GM19025 (cell line): ENCODE measurements at regions not wholly inside any gene's neighbourhood (a gene's known extent, or its start where the extent isn't known, plus 50 kb on each side); places are given as distances from the start of the nearest gene placed in this dataset.
"Not testable (repeated sequence)": the region's sequence is repeated elsewhere in the genome, so short reads cannot be mapped to it uniquely, and the experiment has no call there.

Experiments
- ATAC-seq: cut with Tn5 transposase; IDR thresholded peaks from one replicate; pipeline ENCODE4 v1.9.1; 2021; ENCODE audit warnings: mild to moderate bottlenecking, low read depth, moderate library complexity; ENCODE audit not compliant: unreplicated experiment

DNA sequence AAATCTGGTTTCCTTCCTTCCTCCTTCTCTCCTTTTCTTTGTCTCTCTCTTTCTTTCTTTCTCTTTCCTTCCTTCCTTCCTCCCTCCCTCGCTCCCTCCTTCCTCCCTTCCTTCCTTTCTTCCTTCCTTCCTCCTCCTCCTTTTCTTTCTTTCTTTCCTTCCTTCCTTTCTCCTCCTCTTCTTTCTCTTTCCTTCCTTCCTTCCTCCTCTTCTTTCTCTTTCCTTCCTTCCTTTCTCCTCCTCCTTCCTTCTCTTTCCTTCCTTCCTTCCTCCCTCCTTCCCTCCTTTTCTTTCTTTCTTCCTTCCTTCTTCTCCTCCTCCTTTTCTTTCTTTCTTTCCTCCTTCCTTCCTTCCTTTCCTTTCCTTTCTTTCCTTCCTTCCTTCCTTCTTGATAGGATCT, 61.2 kb downstream of the VIP start:
- no peak for ATAC-seq

DNA sequence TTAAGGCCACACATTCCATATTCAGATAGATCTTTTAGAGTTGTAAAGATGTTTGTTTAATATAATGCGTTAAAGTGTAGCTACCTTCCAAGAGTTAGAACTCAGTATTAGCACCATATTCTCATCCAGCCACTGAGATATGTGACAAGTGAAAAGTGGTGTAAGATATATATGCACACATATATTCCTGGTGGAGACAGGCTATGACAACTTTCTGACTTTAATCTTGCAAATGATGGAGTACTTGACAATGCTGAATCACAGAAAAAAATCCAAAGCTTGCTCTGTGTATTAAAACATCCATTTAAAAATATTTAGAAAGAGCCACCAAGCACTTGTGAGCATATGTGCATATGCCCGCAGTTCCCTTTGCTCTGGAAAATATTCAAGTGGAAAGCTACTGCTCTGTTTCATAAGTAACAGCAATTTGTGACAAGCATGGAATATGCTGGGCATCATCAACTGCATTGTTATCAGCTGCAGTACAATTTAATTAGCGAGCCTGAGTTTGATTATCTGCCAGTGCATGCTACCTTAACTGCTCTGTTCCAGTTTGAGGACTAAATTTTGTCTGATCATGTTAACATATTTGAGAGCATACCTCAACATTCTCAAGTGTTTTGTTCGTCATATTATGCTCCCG, 64.8 kb downstream of the VIP start:
- no peak for ATAC-seq

DNA sequence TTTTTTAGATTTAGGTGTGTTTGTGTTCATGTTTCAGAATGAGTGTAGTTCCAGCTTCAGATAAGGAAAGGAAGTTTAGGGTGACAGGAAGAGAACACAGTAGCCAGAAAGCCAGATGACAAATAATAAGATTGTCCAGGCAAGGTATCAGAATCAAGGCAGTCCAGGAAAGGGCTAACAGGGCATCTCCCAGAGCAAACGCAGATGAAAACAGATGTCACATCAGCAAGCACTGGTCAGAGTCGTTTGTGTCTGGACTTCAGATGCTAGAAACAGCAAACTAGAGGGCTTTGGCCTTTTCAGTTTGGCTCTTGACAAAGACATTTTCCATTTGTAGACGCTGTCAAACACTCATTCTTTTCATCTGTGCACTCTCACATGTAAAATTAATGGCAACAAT, 65.5 kb downstream of the VIP start:
- no peak for ATAC-seq

DNA sequence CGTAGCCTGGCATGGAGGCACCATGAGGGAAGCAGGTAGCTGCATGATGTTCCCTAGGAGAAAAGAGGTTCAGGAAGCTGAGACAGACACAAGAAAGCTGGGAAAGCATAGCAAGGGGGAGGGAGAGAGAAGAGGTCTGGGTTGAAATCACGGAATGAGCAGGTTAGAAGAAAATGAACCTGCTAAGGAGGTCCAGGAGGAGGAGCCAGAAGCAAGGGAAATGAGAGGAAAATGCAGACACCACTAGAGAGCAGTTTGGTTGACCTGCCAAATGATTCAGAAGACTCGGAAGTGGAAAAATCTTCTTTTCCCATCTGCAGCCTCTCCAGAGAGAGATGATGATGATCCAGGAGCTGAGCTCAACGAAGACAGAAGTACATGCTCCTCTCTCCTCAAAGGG, 70.9 kb downstream of the VIP start:
- ATAC-seq, result no peak

DNA sequence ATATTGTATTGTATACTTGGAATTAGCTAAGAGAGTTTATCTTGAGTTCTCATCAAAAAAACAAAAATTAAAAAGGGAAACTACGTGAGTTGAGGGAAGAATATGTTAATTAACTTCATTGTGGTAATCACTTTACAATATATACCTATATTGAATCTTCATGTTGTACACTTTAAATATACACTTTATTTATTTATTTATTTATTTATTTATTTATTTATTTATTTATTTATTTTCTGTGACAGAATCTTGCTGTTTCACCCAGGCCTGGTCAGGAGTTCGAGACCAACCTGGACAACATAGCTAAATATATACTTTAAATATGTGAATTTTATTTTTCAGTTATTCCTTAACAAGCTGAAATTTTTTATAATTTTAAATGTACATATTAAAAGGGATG, 74.1 kb downstream of the VIP start:
- ATAC-seq, result no peak

DNA sequence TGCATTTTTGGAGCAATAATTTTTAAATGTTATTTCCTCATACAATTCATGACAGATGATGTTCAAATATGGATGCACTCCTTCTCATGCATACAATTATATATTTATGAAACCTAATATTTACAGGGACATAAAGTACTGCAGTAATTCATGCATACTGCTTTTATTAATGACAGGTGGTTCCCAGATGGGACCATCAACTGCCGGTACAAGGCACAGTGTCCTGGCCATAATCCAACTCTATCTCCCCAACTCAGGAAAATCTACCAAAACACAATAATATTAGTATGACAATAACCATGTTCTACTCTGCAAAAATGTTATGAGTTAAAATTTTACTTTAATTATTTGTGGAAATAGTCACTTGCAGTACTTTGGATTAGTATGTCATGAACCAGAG, 77.8 kb downstream of the VIP start:
- ATAC-seq, result no peak

DNA sequence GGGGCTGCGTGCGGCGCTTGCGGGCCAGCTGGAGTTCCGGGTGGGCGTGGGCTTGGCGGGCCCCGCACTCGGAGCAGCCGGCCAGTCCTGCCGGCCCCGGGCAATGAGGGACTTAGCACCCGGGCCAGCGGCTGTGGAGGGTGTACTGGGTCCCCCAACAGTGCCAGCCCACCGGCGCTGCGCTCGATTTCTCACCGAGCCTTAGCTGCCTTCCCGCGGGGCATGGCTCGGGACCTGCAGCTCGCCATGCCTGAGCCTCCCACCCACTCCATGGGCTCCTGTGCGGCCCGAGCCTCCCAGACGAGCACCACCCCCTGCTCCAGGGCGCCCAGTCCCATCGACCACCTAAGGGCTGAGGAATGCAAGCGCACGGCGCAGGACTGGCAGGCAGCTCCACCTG, 83.8 kb downstream of the VIP start:
- not testable (repeated sequence) for ATAC-seq

DNA sequence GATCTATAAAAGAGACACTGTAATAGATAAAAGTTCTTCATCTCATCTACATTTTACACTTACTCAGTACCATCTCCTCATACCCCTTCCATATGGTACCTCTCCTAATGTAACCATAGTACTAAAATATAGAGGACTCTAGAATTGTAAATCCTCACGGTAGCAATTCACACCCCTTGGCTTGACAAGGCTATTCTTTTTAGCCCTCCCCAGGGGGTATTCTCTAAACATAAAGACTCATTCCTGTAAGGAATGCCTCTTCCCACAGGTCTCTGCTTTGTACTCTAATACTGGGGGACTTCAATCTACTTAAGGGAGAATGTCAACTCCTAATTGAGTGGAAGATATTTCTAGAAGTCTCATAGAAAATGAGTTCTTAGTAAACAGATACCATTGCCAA, 85.9 kb downstream of the VIP start:
- no peak for ATAC-seq

DNA sequence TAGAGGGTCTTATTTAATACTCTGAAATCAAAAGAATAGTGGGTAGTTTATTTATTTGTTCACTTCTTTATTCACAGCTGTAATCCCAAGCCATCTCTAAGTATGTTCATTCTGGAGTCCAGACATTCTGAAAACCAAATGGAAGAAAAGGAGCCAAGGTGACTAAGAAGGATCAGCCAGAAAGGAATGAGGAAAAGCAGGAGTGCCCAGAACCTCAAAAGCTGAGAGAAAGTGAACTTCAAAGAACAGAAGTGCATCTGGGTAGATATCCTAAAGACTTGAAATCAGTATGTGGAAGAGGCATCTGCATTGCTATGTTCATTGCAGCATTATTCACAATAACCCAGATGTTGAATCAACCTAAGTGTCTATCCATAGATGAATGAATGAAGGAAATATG, 94.8 kb downstream of the VIP start:
- ATAC-seq, result no peak

DNA sequence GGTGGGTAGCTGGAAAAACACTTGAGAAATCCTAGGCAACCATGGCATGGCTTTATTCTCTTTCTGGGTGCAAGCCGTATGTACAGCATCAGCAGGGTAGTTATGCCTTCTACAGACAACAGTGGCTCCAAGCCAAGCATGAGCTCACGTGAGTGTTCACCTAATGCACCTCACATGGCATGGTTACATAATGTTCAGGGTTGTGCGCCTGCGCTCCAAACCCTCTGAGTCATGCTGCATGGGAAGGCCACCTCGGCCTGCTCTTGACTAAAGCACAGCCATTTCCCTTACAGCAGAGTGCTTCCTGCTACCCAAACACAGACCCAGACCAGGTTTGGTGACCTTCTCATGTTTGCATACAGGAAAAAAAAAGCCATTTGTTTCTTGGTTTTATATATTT, 96.2 kb downstream of the VIP start:
- ATAC-seq, result no peak

DNA sequence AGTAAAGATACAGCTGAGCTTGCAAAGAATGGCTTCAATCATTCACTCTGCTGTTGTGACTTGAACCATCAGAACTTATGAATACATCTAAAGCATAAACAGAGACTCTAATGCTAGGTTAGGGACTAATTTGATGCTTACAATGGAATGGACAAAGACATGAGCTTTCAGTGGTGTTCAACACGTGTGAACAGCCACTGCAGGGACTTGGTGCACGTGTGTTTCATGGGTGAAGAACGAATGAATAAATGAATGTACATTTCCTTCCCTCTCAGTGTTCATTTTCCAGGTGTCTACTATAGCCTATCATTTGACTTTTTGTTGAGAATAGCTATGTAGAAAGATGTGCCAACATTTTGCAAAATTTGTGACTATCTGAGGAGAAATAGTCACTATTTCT, 98.3 kb downstream of the VIP start:
- no peak for ATAC-seq

DNA sequence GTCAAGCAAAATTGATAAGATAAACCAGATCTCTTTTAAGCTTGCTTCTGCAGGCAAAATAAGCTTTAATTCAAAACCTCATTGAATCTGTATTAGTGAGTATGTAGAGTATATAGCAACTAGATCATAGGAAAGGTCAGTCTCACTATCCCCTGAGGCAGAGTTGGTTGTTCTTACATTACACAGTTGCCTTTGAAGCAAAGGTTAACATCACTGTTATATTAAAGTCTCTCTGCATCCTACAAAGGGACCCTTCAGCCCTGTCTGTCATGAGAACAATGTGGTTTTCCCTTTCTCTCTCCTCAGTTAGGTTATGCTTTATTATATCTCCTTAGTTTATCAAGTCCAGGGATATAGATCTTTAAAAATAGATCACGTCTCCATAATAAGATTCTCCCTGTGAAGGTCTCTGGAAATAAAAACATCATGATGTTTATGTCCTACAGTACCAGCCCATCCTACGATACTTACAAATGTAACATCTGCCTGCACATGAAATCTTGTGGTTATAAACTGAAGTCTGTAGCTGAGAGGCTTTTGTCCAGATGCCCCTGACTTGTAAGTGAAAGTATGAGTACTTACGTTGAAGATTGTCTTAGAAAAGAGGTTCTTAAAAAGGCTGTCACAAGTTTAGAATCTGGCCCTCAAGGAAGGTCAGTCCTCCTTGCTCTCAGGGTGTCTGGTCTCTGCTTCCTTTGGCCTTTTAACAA, 103.6 kb downstream of the VIP start:
- ATAC-seq, result no peak

DNA sequence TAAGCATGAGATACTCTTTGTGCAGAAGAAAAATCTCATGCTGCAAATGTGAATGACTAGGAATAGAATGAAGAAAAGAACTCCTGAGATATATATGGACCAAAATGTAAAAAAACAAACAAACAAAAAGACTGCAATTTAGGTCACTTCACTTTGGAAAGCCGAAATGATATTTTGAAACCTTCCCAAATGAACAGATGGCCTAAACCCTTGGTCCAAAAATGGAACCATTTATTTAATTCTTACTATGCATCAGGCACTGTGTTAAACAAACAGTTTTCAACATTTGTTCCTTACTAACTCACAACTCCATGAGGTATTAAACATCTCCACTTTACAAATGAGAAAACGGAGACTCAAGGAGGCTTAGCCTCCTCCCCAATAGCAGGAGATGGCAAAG, 107.5 kb downstream of the VIP start:
- ATAC-seq, result no peak

DNA sequence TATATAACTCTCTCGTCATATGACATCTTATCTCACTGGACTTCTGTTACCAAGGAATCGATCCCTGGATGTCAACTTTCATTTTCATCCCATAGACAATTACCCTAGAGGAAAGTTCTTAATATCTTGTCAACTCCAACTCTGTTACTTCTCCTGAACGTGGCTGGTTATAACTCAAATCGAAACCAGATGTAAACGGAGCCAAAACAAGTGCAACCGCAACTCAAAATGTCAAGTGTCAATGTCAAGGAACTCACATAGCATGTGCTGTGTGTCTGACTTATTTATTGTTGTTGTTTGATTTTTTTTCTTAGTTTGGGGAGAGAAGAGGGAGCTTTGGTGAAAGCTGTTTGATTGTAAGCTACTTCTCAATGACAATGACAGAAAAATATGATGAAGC, 108.6 kb downstream of the VIP start:
- no peak for ATAC-seq

DNA sequence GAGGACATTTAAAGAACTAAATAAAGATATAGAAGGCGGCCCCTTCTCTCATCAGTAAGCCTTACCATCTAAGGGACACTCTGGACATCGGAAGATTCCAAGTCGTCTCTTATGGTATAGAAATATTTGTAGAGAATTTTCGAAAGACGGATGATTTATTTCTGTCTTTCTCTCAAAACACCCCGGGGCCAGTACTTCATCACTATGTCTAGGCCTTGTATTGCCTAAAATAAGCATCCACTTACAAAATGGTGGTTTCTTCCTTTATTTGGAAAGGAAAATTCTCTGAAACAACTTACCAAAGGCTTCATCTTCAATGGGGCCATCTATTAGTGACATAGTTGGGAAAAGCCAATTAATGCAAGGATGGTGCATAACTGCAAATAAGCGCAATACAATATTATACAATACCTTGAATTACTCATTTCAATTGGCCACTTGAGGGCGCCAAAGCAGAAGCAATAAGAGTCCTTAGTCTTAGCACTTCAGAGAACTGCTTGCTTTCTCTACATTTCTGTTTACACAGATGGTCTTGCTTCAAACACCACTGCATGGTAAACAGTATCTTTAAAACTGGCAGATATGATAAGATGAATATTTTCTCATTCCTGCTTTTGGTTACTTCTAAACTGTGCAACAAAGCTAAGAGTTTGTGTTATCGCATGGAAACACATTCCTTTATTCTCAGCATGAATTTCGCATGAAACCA, 113.2 kb downstream of the VIP start:
- peak; percentile 74 for ATAC-seq

DNA sequence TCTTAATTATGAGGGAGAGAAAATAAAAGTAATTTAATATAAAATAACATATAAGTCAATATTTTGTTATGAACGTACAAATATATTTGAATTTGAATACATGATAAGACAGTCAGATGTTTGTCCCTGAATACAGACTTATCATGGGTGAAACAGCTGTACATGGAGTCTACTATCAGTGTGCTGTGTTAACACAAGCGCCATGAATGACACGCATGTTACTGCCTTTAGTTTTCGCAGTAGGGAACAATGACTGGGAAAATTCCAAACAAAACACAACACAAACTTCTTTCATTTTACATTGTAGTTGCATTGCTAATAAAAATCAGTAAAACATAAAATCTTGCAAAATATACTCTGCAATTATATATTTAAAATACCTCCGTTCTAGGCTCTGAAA, 108.6 kb downstream of the FBXO5 start:
- ATAC-seq, result no peak

DNA sequence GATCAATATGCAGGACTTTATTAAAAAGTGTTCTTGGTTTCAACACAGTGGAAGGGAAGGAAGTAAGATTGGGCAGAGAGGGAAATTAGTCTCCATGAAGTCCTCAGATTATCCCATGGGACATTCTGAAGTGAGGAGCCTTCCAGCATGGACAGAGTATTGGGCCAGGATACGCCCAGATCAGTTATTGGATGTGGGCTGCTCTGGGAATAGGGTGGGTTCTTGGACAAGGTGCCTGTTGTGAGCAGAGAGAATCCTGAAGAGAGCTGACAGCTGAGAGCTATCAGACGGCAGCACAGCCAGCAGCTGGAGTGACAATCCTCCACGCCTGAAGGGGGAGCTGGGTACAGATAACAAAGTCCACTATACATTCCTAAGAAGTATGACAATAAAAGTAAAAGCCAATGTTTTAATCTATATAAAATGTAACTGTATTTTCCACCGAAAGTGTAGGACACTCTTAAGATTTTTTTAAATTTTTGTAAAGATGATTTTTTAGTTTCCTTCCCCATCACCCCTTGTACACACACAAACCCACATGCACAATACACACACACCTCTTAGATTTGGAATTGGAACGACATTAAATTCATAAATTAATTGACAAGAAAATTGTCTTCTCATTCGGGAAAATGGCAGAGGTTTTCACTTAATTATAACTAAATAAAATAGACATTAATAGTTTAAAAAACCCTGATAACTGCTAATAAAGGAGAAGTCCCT, 107.8 kb downstream of the FBXO5 start:
- no peak for ATAC-seq

DNA sequence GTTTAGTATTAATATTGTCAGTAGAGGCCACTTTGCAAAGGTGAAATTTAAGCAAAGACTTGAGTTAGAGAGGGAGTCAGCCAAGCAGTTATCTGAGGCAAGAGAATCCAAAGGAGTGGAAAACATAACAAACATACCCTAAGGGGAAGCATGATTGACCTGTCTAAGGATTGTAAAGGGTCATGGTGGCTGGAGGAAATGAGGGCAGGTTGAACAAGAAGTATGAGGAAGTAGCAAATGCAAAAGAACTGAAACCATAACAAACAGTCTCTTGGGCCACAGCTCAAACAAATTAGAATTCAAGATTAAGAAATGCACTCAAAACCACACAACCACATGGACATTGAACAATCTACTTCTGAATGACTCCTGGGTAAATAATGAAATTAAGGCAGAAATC, 103.2 kb downstream of the FBXO5 start:
- ATAC-seq, result no peak

DNA sequence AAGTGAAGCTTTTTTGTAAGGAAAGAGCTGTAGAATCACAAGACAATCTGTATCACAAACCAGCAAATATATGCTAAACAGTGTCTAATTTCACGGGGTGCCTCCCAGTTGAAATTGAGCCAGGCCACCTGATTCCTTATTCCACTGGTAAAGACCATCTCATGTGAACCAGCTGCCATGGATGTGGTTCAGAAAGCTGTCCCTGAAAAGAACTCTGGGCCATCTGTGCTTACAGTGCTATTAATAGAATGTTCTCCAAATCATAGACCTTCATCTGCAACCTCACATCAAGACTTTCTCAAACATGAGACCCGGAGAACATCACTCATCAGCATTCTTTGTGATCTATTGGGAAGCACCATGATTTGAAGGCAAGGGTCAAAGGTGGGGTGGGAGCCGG, 89.7 kb downstream of the FBXO5 start:
- no peak for ATAC-seq

DNA sequence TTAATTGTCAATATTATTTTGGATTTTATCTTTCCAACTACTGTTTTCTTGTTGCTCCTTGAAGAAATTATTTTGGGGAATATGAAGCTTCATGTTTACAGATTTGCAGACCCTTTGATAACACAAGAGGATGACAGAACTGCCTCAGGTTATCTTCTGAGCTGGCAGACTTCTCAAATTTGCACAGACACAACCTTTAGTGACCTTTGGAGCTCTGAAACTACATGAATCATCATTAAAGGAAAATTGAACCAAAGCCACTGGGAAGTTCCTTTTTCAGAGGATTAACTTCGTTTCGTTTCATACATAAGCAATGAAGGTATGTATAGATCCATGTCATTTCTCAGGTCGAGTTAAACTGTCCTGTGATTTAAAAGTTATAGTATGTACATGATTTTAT, 85.9 kb downstream of the FBXO5 start:
- no peak for ATAC-seq

DNA sequence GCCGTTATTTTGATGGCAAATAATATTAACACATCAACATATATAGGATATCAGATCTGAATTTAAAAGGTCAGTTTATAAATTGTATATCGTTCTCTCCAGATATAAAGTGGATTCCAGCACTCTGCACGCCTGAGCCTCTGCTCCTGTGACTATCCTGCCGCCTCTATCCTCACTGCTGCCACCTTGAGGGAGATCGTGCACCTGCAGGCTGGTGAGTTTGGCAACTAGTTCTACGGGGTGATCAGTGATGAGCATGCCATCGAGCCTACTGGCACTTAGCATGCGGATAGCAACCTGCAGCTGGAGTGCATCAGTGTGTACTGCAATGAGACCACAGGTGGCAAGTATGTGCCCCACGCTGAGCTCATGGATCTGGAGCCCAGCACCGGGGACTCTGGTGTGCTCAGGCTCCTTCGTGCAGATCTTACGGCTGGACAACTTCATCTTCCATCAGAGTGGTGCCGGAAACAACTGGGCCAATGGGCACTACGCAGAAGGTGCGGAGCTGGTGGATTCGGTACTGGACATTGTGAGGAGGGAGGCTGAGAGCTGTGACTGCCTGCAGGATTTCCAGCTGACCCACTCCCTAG, 84.9 kb downstream of the FBXO5 start:
- ATAC-seq, result peak; percentile 96
